SK-N-SH treated with all-trans-retinoic acid at 6 μM for 48 hours (cell line): ENCODE measurements at regions not wholly inside any gene's neighbourhood (a gene's known extent, or its start where the extent isn't known, plus 50 kb on each side); places are given as distances from the start of the nearest gene placed in this dataset.

Source experiments
- ATAC-seq: fragments of 200-7000 bp; cut with Tn5 transposase; 3 replicates; pipeline ENCODE4 v1.9.1; 2020; ENCODE audit warnings: mild to moderate bottlenecking, moderate library complexity
- ARNTL ChIP-seq: fragments of 450-650 bp; formaldehyde crosslinking; IDR thresholded peaks from 2 replicates; pipeline ENCODE4 v1.5.0; 2020; ENCODE audit warnings: low read depth, mild to moderate bottlenecking, moderate library complexity, borderline replicate concordance
- BACH2 ChIP-seq: fragments of 250-450 bp; sonication (Bioruptor Pico); IDR thresholded peaks from 2 replicates; pipeline ENCODE4 v1.9.0; 2021; ENCODE audit warnings: mild to moderate bottlenecking, borderline replicate concordance
- CSDC2 ChIP-seq: fragments of 250-450 bp; sonication (Bioruptor Pico); IDR thresholded peaks from 2 replicates; pipeline ENCODE4 v1.5.0; 2020; ENCODE audit warnings: mild to moderate bottlenecking, moderate library complexity
- ESRRG ChIP-seq: fragments of 250-450 bp; sonication (Bioruptor Pico); IDR thresholded peaks from 2 replicates; pipeline ENCODE4 v1.6.1; 2021; ENCODE audit warnings: mild to moderate bottlenecking
- GLIS3 ChIP-seq: fragments of 250-450 bp; sonication (Bioruptor Pico); IDR thresholded peaks from 2 replicates; pipeline ENCODE4 v1.5.0; 2020; ENCODE audit warnings: mild to moderate bottlenecking, moderate library complexity
- ISL1 ChIP-seq: fragments of 250-450 bp; sonication (Bioruptor Pico); IDR thresholded peaks from 2 replicates; pipeline ENCODE4 v2.1.2; 2022; ENCODE audit warnings: mild to moderate bottlenecking, moderate library complexity
- OSR1 ChIP-seq: fragments of 250-450 bp; sonication (Bioruptor Pico); IDR thresholded peaks from 2 replicates; pipeline ENCODE4 v1.8.0; 2022; ENCODE audit warnings: moderate library complexity, mild to moderate bottlenecking, inconsistent platforms
- RARB ChIP-seq: fragments of 250-450 bp; sonication (Bioruptor Pico); IDR thresholded peaks from 2 replicates; pipeline ENCODE4 v1.8.0; 2021; ENCODE audit warnings: mild to moderate bottlenecking, moderate library complexity
- SNAI2 ChIP-seq: fragments of 250-450 bp; sonication (Bioruptor Pico); IDR thresholded peaks from 2 replicates; pipeline ENCODE4 v1.5.0; 2020; ENCODE audit warnings: mild to moderate bottlenecking, moderate library complexity
- TCF4 ChIP-seq: fragments of 250-450 bp; sonication (Bioruptor Pico); IDR thresholded peaks from 2 replicates; pipeline ENCODE4 v1.8.0; 2021; ENCODE audit warnings: mild to moderate bottlenecking, moderate library complexity, borderline replicate concordance
- TOX ChIP-seq: fragments of 250-450 bp; sonication (Bioruptor Pico); IDR thresholded peaks from 2 replicates; pipeline ENCODE4 v1.8.0; 2021; ENCODE audit warnings: mild to moderate bottlenecking, moderate library complexity, borderline replicate concordance
- ZFP3 ChIP-seq: fragments of 250-450 bp; sonication (Bioruptor Pico); IDR thresholded peaks from 2 replicates; pipeline ENCODE4 v1.5.0; 2020; ENCODE audit warnings: mild to moderate bottlenecking, moderate library complexity
- ZNF565 ChIP-seq: fragments of 450-650 bp; formaldehyde crosslinking; conservative IDR thresholded peaks from 2 replicates; pipeline ENCODE4 v1.5.0; 2020; ENCODE audit warnings: low read depth, mild to moderate bottlenecking, moderate library complexity
- ZNF8 ChIP-seq: fragments of 450-650 bp; formaldehyde crosslinking; IDR thresholded peaks from 2 replicates; pipeline ENCODE4 v1.5.0; 2020; ENCODE audit warnings: mild to moderate bottlenecking, moderate library complexity
- TF ChIP-seq, protein P1 (sequence below): fragments of 250-450 bp; sonication (Bioruptor Pico); IDR thresholded peaks from 2 replicates; pipeline ENCODE4 v1.8.0; 2021; ENCODE audit warnings: low read depth, mild to moderate bottlenecking, moderate library complexity, borderline replicate concordance
- TF ChIP-seq, protein P2 (sequence below): fragments of 250-450 bp; sonication (Bioruptor Pico); IDR thresholded peaks from 2 replicates; pipeline ENCODE4 v1.8.0; 2020; ENCODE audit warnings: mild to moderate bottlenecking, moderate library complexity, borderline replicate concordance
- TF ChIP-seq, protein P3 (sequence below): fragments of 250-450 bp; sonication (Bioruptor Pico); IDR thresholded peaks from 2 replicates; pipeline ENCODE4 v1.5.1; 2021; ENCODE audit warnings: mild to moderate bottlenecking, moderate library complexity
- TF ChIP-seq, protein P4 (sequence below): fragments of 250-450 bp; sonication (Bioruptor Pico); IDR thresholded peaks from 2 replicates; pipeline ENCODE4 v1.5.0; 2020; ENCODE audit warnings: mild to moderate bottlenecking, moderate library complexity
- TF ChIP-seq, protein P5 (sequence below): fragments of 250-450 bp; sonication (Bioruptor Pico); IDR thresholded peaks from 2 replicates; pipeline ENCODE4 v1.5.1; 2020; ENCODE audit warnings: low read depth, mild to moderate bottlenecking, moderate library complexity

DNA sequence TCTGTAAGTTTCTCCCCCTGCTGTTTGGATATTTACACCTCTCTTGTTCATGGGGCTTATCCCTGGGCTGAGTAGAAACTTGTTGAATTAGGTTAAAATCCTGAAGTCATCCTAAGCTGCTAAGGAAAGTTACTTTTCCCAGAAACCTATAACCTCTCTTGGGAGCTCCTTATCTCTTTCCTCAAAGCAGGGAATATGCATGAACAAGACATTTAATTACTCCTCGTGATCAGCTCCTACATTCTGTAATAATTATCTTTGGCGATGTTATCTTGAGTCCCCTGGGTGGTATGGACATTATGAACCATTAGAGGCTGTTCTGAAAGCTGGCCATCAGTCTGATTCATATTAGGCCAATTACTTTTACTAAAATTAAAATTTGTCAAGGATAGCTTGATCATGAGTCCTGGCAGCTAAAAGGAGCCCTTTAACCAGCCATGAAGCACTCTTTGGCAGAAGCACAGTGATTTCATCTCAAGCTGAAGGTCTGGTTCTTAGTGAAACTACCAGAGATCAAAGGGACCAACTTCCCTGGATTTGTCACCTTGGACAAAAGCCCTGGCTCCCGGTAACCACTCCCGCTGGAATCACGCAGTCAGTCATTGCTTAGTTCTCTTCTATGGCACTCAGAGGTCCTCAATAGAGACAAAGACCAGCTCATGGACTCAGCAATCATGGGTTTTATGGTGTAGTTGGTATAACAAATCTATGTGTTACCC lies 811.8 kb downstream of the UQCRFS1 start (continued):
- TF ChIP-seq, protein P1, sequence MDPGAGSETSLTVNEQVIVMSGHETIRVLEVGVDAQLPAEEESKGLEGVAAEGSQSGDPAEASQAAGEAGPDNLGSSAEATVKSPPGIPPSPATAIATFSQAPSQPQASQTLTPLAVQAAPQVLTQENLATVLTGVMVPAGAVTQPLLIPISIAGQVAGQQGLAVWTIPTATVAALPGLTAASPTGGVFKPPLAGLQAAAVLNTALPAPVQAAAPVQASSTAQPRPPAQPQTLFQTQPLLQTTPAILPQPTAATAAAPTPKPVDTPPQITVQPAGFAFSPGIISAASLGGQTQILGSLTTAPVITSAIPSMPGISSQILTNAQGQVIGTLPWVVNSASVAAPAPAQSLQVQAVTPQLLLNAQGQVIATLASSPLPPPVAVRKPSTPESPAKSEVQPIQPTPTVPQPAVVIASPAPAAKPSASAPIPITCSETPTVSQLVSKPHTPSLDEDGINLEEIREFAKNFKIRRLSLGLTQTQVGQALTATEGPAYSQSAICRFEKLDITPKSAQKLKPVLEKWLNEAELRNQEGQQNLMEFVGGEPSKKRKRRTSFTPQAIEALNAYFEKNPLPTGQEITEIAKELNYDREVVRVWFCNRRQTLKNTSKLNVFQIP, result no peak
- no peak for TF ChIP-seq TOX (CRISPR knock-in tag)
- TF ChIP-seq, protein P2, sequence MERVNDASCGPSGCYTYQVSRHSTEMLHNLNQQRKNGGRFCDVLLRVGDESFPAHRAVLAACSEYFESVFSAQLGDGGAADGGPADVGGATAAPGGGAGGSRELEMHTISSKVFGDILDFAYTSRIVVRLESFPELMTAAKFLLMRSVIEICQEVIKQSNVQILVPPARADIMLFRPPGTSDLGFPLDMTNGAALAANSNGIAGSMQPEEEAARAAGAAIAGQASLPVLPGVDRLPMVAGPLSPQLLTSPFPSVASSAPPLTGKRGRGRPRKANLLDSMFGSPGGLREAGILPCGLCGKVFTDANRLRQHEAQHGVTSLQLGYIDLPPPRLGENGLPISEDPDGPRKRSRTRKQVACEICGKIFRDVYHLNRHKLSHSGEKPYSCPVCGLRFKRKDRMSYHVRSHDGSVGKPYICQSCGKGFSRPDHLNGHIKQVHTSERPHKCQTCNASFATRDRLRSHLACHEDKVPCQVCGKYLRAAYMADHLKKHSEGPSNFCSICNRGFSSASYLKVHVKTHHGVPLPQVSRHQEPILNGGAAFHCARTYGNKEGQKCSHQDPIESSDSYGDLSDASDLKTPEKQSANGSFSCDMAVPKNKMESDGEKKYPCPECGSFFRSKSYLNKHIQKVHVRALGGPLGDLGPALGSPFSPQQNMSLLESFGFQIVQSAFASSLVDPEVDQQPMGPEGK (CRISPR knock-in tag), result no peak

DNA sequence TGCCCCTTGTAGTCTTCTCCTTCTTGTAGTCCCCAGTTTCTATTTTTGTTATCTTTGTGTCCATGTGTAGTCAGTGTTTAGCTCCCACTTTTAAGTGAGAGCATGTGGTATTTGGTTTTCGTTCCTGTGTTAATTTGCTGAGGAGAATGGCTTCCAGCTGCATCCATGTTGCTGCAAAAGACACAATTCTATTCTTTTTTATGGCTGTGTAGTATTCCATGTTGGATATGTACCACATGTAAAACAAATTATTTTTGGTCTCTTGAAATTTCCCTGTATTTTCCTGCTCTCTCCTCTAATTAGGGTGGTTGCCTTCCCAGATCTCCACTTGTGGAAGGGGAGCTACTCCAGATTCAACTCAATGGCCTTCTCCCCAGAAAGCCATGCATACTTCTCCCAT lies 813.8 kb downstream of the UQCRFS1 start:
- no peak for TF ChIP-seq ISL1 (CRISPR knock-in tag)
- no peak for TF ChIP-seq GLIS3 (CRISPR knock-in tag)
- no peak for TF ChIP-seq SNAI2
- TF ChIP-seq ZNF565, result no peak

DNA sequence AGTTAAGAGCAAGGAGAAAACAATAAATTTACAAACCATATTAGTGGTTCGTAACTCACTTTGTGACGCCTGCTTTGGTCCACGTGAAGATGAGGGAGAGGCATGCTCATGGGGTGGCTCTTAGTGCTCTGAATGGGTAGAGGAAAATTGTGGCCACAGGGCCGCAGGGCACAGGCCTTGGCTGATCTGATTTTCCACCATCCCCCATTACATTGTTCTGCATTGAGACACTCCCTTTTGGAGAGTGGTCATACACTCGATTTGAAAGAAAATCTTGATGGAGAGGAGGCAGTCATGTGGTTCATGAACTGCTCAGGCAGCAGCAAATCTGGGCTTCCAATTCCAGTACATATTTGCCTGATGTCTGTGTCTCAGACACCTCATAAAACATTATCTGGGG lies 815.2 kb downstream of the UQCRFS1 start:
- no peak for ATAC-seq
- TF ChIP-seq ARNTL (CRISPR knock-in tag), result no peak

More for the DNA sequence above, 813.8 kb downstream of the UQCRFS1 start:
- ATAC-seq, result no peak

DNA sequence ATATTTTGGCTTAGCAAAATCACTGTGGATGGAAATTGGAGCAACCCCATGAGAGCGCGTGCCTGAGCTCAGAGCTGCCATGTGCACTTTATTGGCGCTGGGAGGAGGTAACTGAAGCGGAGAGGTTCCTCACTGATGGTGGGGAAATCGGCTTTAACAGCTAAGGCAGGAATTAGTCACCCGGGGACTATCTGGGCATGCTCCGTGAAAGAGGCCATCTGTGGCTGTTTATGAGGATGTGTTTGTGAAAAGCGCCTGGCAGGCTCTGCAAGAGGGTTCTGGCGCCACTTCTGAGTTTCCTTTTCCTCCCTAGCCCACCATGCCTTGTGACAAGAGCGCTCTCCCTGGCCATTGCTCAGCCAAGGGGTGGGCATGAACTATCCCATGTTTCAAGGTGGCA lies 815.6 kb downstream of the UQCRFS1 start:
- TF ChIP-seq OSR1 (CRISPR knock-in tag), result no peak
- no peak for TF ChIP-seq TCF4 (CRISPR knock-in tag)
- no peak for TF ChIP-seq BACH2 (CRISPR knock-in tag)
- no peak for TF ChIP-seq ZFP3 (CRISPR knock-in tag)
- TF ChIP-seq, protein P2 (CRISPR knock-in tag), result no peak
- ATAC-seq, result no peak

DNA sequence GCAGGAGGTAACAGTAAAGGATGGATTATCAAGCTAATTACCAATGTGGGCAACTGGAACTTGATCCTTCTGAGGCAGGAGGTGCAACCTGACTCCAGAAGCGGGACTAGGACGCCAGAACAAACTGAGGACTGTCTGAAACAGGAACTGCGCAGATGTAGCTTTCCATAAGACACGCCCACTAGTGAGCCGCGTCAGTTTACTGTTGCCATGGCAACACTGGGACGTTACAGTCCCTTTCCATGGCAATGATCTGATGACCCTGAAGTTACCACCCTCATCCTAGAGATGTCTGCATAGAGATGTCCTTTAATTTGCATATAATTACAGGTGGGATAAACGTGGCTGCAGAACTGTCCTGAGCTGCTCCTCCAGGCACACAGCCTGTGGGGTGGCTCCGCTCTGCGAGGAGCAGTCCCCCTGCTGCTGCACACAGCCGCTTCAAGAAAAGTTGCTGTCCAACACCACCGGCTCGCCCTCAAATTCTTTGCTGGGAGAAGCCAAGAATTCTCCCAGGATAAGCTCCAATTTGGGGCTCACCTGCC lies 816.6 kb downstream of the UQCRFS1 start:
- no peak for ATAC-seq
- no peak for TF ChIP-seq ISL1 (CRISPR knock-in tag)
- TF ChIP-seq ESRRG (CRISPR knock-in tag), result no peak
- no peak for TF ChIP-seq CSDC2 (CRISPR knock-in tag)
- no peak for TF ChIP-seq BACH2 (CRISPR knock-in tag)
- no peak for TF ChIP-seq RARB (CRISPR knock-in tag)
- TF ChIP-seq, protein P3, sequence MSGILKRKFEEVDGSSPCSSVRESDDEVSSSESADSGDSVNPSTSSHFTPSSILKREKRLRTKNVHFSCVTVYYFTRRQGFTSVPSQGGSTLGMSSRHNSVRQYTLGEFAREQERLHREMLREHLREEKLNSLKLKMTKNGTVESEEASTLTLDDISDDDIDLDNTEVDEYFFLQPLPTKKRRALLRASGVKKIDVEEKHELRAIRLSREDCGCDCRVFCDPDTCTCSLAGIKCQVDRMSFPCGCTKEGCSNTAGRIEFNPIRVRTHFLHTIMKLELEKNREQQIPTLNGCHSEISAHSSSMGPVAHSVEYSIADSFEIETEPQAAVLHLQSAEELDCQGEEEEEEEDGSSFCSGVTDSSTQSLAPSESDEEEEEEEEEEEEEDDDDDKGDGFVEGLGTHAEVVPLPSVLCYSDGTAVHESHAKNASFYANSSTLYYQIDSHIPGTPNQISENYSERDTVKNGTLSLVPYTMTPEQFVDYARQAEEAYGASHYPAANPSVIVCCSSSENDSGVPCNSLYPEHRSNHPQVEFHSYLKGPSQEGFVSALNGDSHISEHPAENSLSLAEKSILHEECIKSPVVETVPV (CRISPR knock-in tag), result no peak
- TF ChIP-seq, protein P2 (CRISPR knock-in tag), result no peak
- TF ChIP-seq, protein P4, sequence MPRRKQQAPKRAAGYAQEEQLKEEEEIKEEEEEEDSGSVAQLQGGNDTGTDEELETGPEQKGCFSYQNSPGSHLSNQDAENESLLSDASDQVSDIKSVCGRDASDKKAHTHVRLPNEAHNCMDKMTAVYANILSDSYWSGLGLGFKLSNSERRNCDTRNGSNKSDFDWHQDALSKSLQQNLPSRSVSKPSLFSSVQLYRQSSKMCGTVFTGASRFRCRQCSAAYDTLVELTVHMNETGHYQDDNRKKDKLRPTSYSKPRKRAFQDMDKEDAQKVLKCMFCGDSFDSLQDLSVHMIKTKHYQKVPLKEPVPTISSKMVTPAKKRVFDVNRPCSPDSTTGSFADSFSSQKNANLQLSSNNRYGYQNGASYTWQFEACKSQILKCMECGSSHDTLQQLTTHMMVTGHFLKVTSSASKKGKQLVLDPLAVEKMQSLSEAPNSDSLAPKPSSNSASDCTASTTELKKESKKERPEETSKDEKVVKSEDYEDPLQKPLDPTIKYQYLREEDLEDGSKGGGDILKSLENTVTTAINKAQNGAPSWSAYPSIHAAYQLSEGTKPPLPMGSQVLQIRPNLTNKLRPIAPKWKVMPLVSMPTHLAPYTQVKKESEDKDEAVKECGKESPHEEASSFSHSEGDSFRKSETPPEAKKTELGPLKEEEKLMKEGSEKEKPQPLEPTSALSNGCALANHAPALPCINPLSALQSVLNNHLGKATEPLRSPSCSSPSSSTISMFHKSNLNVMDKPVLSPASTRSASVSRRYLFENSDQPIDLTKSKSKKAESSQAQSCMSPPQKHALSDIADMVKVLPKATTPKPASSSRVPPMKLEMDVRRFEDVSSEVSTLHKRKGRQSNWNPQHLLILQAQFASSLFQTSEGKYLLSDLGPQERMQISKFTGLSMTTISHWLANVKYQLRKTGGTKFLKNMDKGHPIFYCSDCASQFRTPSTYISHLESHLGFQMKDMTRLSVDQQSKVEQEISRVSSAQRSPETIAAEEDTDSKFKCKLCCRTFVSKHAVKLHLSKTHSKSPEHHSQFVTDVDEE (CRISPR knock-in tag), result no peak
- TF ChIP-seq ARNTL (CRISPR knock-in tag), result no peak
- TF ChIP-seq SNAI2, result no peak
- no peak for TF ChIP-seq ZFP3 (CRISPR knock-in tag)
- TF ChIP-seq, protein P5, sequence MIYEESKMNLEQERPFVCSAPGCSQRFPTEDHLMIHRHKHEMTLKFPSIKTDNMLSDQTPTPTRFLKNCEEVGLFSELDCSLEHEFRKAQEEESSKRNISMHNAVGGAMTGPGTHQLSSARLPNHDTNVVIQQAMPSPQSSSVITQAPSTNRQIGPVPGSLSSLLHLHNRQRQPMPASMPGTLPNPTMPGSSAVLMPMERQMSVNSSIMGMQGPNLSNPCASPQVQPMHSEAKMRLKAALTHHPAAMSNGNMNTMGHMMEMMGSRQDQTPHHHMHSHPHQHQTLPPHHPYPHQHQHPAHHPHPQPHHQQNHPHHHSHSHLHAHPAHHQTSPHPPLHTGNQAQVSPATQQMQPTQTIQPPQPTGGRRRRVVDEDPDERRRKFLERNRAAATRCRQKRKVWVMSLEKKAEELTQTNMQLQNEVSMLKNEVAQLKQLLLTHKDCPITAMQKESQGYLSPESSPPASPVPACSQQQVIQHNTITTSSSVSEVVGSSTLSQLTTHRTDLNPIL (CRISPR knock-in tag), result no peak
- TF ChIP-seq ZNF8 (CRISPR knock-in tag), result no peak
